CD4-positive, alpha-beta T cell (primary cell): ENCODE measurements at regions not wholly inside any gene's neighbourhood (a gene's known extent, or its start where the extent isn't known, plus 50 kb on each side); places are given as distances from the start of the nearest gene placed in this dataset.
"Not testable (repeated sequence)": the region's sequence is repeated elsewhere in the genome, so short reads cannot be mapped to it uniquely, and the experiment has no call there.

Source experiments
- ATAC-seq: fragments of 200-7000 bp; cut with Tn5 transposase; one replicate; pipeline ENCODE4 v1.10.0; 2022; ENCODE audit warnings: mild to moderate bottlenecking; ENCODE audit not compliant: poor library complexity
- CTCF ChIA-PET: fragments of 350-600 bp; sonication (Branson Sonifier 250); formaldehyde crosslinking; loops from one replicate; lab custom pipeline; 2021; ENCODE audit warnings: antibody characterized with exemption, inconsistent platforms; lab: Charles Lee
- POLR2A ChIA-PET: fragments of 350-600 bp; sonication (Branson Sonifier 250); formaldehyde crosslinking; loops from one replicate; lab custom pipeline; 2021; ENCODE audit warnings: antibody characterized with exemption, inconsistent platforms; lab: Charles Lee
- DNase-seq, 14 experiments: peaks; one replicate each; pipeline ENCODE4 v3.0.0-alpha.2; 2013 to 2020; ENCODE audit warnings: mixed read lengths in 2 of 14
- H3K27ac ChIP-seq, 2 donors: one replicate each; pipeline versions ENCODE4 v1.5.1 to v1.7.0; 2013; ENCODE audit warnings: low read length in 2 of 2, low read depth in 1 of 2, mild to moderate bottlenecking in 1 of 2
- H3K27me3 ChIP-seq, 2 experiments: 1 replicate in 1 of 2; 2 replicates in 1 of 2; pipeline versions ENCODE4 v1.6.1 to v1.7.0; 2013; ENCODE audit warnings: low read length in 2 of 2, control low read depth in 1 of 2, mild to moderate bottlenecking in 1 of 2, moderate library complexity in 1 of 2; ENCODE audit not compliant: insufficient read depth in 2 of 2, control insufficient read depth in 1 of 2
- H3K36me3 ChIP-seq: one replicate; pipeline ENCODE4 v1.6.1; 2013; ENCODE audit warnings: low read length, control low read depth; ENCODE audit not compliant: insufficient read depth
- H3K4me1 ChIP-seq: one replicate; pipeline ENCODE4 v1.6.1; 2013; ENCODE audit warnings: low read length, control low read depth; ENCODE audit not compliant: insufficient read depth
- H3K4me3 ChIP-seq: one replicate; pipeline ENCODE4 v1.5.1; 2013; ENCODE audit warnings: mild to moderate bottlenecking, low read length, moderate library complexity
- H3K9me3 ChIP-seq, 2 experiments: 1 replicate in 1 of 2; 2 replicates in 1 of 2; pipeline versions ENCODE4 v1.6.1 to v1.7.0; 2013; ENCODE audit warnings: low read length in 2 of 2, mild to moderate bottlenecking in 2 of 2, control low read depth in 1 of 2, moderate library complexity in 1 of 2; ENCODE audit not compliant: control insufficient read depth in 1 of 2, insufficient read depth in 1 of 2
- H3K27ac Mint-ChIP-seq: one replicate; pipeline ENCODE4 v1.8.0; 2020; ENCODE audit warnings: mixed read lengths
- H3K27me3 Mint-ChIP-seq: one replicate; pipeline ENCODE4 v1.8.0; 2021; ENCODE audit warnings: mixed read lengths
- H3K36me3 Mint-ChIP-seq: one replicate; pipeline ENCODE4 v1.8.0; 2021; ENCODE audit warnings: low read depth, mixed read lengths
- H3K4me1 Mint-ChIP-seq: one replicate; pipeline ENCODE4 v1.8.0; 2021; ENCODE audit warnings: low read depth, mixed read lengths
- H3K4me3 Mint-ChIP-seq: one replicate; pipeline ENCODE4 v1.8.0; 2020; ENCODE audit warnings: mild to moderate bottlenecking, mixed read lengths
- H3K9me3 Mint-ChIP-seq: one replicate; pipeline ENCODE4 v1.8.0; 2020; ENCODE audit warnings: mixed read lengths
- intact Hi-C, 2 experiments: fragments of 100-400 bp; cut with DNase I in 1 of 2; cut with micrococcal nuclease in 1 of 2; formaldehyde crosslinking; loops; one replicate each; pipeline versions ENCODE4 v1.15.1 to v1.9.0; 2023 to 2025; cut with DNase I, micrococcal nuclease
- TF ChIP-seq, protein P1 (sequence below): fragments of 200-600 bp; IDR thresholded peaks from one replicate; pipeline ENCODE4 v1.8.0; 2022; ENCODE audit warnings: antibody characterized with exemption, mild to moderate bottlenecking

DNA sequence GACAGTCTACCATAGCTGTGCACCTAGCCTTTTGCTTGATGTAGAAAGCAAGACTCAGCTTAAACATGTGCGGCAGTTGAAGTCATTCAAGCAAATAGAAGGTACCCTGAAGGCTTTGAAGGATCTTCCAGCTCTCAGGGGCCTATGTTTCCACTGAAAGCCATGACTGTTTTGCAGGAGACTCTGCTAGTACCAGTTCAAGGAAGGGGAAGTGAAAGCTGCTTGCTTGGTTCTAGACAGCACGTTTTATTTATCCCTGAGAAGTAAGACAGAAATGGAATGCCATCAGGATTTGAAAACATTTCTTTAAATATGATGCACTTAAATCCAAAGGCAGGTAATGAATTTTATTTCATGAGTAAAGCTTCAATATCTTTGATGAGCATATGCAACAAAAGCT is 311.4 kb downstream of the PDCD6IP start:
- Mint-ChIP-seq H3K36me3 (no peaks in the 10 kb centered on the region), H3K27me3 (no peaks in the 10 kb centered on the region), H3K4me1 (no peaks in the 10 kb centered on the region), H3K27ac (no peak overlapping the region), H3K9me3 (no peaks in the 10 kb centered on the region), H3K4me3 (no peak overlapping the region)
- no peaks in the 10 kb centered on the region for H3K27me3 ChIP-seq
- no peak overlapping the region for H3K27ac ChIP-seq
- ATAC-seq (no peak), DNase-seq (no peak)
- H3K4me3 ChIP-seq = no peak overlapping the region
- H3K9me3 ChIP-seq = no peaks in the 10 kb centered on the region
- ChIA-PET CTCF (no interaction called here), POLR2A (no interaction called here)
- TF ChIP-seq, protein P1, sequence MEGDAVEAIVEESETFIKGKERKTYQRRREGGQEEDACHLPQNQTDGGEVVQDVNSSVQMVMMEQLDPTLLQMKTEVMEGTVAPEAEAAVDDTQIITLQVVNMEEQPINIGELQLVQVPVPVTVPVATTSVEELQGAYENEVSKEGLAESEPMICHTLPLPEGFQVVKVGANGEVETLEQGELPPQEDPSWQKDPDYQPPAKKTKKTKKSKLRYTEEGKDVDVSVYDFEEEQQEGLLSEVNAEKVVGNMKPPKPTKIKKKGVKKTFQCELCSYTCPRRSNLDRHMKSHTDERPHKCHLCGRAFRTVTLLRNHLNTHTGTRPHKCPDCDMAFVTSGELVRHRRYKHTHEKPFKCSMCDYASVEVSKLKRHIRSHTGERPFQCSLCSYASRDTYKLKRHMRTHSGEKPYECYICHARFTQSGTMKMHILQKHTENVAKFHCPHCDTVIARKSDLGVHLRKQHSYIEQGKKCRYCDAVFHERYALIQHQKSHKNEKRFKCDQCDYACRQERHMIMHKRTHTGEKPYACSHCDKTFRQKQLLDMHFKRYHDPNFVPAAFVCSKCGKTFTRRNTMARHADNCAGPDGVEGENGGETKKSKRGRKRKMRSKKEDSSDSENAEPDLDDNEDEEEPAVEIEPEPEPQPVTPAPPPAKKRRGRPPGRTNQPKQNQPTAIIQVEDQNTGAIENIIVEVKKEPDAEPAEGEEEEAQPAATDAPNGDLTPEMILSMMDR = no peak
- no peaks in the 10 kb centered on the region for H3K36me3 ChIP-seq
- H3K4me1 ChIP-seq = no peaks in the 10 kb centered on the region
- intact Hi-C loops = no loop called here

DNA sequence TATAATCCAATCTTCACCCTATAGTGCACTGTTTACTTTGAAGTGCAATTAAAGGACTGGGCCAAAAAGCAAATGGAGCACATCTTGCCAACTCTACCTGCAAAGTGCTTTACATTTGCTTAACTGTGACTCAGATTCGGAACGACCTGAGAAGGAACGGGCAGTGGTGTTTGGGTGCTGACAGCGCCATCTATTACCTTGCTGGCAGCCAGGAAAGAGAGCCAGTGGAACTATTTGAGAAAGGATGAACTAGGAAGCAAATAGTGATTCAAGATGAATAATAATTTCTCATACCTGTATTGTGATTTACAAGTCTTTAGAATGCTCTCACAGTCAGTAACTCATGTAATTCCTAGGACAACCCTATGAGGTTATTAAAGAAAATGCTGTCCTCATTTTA is 312.9 kb downstream of the PDCD6IP start:
- no peak overlapping the region for H3K4me3 Mint-ChIP-seq
- CTCF ChIA-PET = no interaction called here
- H3K27me3 ChIP-seq = no peaks in the 10 kb centered on the region
- TF ChIP-seq, protein P1 = no peak
- no peak overlapping the region for H3K4me3 ChIP-seq
- no peaks in the 10 kb centered on the region for H3K4me1 ChIP-seq
- intact Hi-C loops = no loop called here
- POLR2A ChIA-PET = no interaction called here
- ATAC-seq (no peak), DNase-seq (no peak)
- H3K4me1 Mint-ChIP-seq = no peaks in the 10 kb centered on the region
- no peaks in the 10 kb centered on the region for H3K36me3 Mint-ChIP-seq
- no peaks in the 10 kb centered on the region for H3K9me3 ChIP-seq
- H3K27ac Mint-ChIP-seq = no peak overlapping the region
- H3K27ac ChIP-seq = no peak overlapping the region
- no peaks in the 10 kb centered on the region for H3K36me3 ChIP-seq
- H3K9me3 Mint-ChIP-seq = peaks cover 3% of the 10 kb centered on the region
- H3K27me3 Mint-ChIP-seq = no peaks in the 10 kb centered on the region

DNA sequence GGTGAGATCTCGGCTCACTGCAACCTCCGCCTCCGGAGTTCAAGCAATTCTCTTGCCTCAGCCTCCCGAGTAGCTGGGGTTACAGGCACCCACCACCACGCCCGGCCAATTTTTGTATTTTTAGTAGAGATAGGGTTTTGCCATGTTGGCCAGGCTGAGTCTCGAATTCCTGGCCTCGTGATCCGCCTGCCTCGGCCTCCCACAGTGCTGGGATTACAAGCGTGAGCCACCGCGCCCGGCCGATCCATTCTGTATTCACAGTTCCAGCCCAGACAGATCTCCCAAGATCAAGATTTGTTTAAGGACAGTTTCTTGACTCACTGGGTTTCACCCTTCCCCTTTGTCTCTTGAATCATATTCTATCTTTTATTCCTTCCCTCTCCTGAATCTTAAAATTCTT is 313.8 kb downstream of the PDCD6IP start:
- H3K27ac Mint-ChIP-seq, DNase-seq, H3K4me1 Mint-ChIP-seq, H3K4me3 ChIP-seq, H3K4me3 Mint-ChIP-seq, H3K27me3 Mint-ChIP-seq, H3K36me3 Mint-ChIP-seq, H3K9me3 Mint-ChIP-seq, POLR2A ChIA-PET, H3K27me3 ChIP-seq, H3K27ac ChIP-seq, H3K9me3 ChIP-seq, CTCF ChIA-PET, H3K4me1 ChIP-seq, intact Hi-C loops, ATAC-seq, H3K36me3 ChIP-seq: not testable (repeated sequence)

DNA sequence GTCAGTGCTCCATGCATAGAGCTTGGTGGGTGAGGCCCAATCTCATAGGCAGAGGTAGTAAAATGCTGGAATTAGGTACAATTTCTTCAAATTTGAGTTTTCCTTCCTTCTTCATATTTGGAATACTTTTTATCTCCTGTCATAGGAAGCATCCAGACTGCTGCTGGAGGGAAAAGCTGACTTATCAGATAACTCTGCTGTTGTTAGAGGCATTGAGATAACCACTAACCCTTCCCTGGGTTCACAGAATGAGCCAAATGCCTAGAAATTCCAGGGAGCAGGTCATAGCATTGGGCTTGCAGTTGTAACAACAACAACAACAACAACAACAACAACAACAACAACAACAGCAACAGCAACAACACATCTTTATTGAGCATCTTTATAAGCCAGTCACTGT is 332.7 kb downstream of the PDCD6IP start:
- Histone ChIP-seq H3K4me1 (no peaks in the 10 kb centered on the region), H3K4me3 (no peak overlapping the region), H3K27ac (no peak overlapping the region), H3K9me3 (peaks cover 0 to 3% of the 10 kb centered on the region in 2 experiments), H3K27me3 (no peaks in the 10 kb centered on the region), H3K36me3 (no peaks in the 10 kb centered on the region)
- no peak overlapping the region for H3K27ac Mint-ChIP-seq
- H3K4me3 Mint-ChIP-seq = no peak overlapping the region
- ATAC-seq (no peak), DNase-seq (no peak)
- intact Hi-C loops = no loop called here
- TF ChIP-seq, protein P1 = no peak
- H3K36me3 Mint-ChIP-seq = no peaks in the 10 kb centered on the region
- H3K27me3 Mint-ChIP-seq = no peaks in the 10 kb centered on the region
- peaks cover 8% of the 10 kb centered on the region for H3K9me3 Mint-ChIP-seq
- POLR2A ChIA-PET = no interaction called here
- CTCF ChIA-PET = no interaction called here
- no peaks in the 10 kb centered on the region for H3K4me1 Mint-ChIP-seq
